ENCODE measurements at regions not wholly inside any gene's neighbourhood (a gene's known extent, or its start where the extent isn't known, plus 50 kb on each side); places are given as distances from the start of the nearest gene placed in this dataset.

GRCh38 chr2:120401275-120402066 is 55.5 kb downstream of the INHBB start:
- DNase-seq (ENCODE audit: extremely low read depth, low read depth) = no peak
- TF ChIP-seq, protein P1, sequence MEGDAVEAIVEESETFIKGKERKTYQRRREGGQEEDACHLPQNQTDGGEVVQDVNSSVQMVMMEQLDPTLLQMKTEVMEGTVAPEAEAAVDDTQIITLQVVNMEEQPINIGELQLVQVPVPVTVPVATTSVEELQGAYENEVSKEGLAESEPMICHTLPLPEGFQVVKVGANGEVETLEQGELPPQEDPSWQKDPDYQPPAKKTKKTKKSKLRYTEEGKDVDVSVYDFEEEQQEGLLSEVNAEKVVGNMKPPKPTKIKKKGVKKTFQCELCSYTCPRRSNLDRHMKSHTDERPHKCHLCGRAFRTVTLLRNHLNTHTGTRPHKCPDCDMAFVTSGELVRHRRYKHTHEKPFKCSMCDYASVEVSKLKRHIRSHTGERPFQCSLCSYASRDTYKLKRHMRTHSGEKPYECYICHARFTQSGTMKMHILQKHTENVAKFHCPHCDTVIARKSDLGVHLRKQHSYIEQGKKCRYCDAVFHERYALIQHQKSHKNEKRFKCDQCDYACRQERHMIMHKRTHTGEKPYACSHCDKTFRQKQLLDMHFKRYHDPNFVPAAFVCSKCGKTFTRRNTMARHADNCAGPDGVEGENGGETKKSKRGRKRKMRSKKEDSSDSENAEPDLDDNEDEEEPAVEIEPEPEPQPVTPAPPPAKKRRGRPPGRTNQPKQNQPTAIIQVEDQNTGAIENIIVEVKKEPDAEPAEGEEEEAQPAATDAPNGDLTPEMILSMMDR (IDR thresholded peaks at IDR 0.05; ENCODE audit: low read depth, low read length) = no peak

DNA sequence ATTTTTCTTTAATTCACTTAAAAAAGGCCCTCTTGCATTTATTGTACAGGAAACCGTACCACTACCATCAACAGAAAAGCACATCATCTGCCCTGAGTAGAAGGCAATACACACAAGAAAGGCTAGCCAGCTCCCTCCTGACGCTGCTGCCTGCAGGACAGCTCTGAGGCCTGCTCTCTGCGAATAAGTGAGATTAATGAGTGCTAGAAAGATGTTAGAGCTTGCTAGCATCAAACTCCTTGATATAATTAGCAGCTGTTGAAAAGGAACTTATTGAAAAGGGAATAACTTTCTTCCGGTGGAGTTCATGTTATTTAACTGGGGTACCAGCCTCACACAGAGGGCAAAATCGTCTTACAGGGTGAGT is 56.1 kb downstream of the INHBB start:
- DNase-seq (ENCODE audit: extremely low read depth, low read depth) = no peak
- TF ChIP-seq, protein P1 (IDR thresholded peaks at IDR 0.05; ENCODE audit: low read depth, low read length) = no peak

DNA sequence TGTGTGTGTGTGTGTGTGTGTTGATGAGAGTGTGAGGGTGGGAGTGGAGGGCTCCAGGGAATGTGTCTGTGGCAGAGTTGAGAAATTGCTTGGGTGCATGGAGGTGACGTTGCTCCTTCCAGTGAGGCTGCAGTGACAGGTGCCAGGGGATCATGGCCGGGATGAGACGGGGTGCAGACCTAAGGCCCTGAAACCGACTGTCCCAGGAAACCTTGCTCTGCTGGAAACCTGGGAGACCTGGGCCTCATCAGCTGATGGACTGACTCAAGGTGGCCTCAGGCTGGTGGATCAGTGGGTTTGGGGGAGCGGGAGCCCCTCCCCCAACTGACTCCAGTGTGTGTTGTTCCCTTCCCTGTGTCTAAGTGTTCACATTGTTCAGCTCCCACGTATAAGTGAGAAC is 56.6 kb downstream of the INHBB start:
- TF ChIP-seq, protein P1 (IDR thresholded peaks at IDR 0.05; ENCODE audit: low read depth, low read length) = no peak

DNA sequence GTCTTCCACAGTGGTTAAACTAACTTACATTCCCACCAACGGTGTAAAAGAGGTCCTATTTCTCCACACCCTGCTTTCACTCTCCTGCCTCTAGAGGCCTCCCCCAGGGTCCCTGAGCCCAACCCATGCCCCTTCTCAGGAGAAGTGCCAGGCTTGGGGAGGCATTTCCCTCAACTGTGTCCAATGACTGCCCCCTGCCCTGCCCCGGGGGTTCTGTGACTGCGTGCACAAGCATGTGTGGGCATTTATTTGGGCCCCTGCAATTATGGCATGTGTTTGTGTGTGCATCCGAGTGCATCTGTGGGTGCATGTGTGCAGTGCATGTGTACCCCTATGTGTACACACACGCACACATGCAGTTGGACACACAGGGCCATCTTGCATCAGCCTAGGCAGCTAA is 57.3 kb downstream of the INHBB start:
- DNase-seq (ENCODE audit: extremely low read depth, low read depth) = no peak
- TF ChIP-seq, protein P1 (IDR thresholded peaks at IDR 0.05; ENCODE audit: low read depth, low read length) = no peak

More for the DNA sequence above, 56.6 kb downstream of the INHBB start:
- DNase-seq (ENCODE audit: extremely low read depth, low read depth) = no peak

DNA sequence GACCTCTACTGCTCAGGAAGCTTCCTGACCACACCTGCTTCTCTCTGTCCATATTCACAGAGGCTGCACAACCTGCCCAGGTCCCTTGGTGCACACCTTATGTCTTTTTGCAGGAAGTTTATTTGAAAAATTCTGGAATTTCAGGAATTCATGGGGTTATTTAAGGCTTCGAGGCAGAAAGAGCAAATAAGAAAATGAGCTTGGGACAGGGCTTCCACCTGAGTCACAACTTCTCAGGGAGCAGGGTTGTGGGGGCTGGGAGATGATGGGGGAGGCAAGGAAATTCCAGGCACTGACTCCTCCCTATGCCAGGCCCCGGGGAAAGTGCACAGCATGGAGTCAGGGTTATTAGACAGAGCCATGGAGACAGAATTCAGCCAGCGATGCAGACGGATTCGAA is 57.7 kb downstream of the INHBB start:
- TF ChIP-seq, protein P1 (IDR thresholded peaks at IDR 0.05; ENCODE audit: low read depth, low read length) = no peak

GRCh38 chr2:120404274-120404673 is 58.3 kb downstream of the INHBB start:
- TF ChIP-seq, protein P1 (IDR thresholded peaks at IDR 0.05; ENCODE audit: low read depth, low read length) = no peak

More for the DNA sequence above, 57.7 kb downstream of the INHBB start:
- DNase-seq (ENCODE audit: extremely low read depth, low read depth) = no peak

GRCh38 chr2:120404941-120405758 is 59.2 kb downstream of the INHBB start:
- DNase-seq (ENCODE audit: extremely low read depth, low read depth) = no peak
- TF ChIP-seq, protein P1 (IDR thresholded peaks at IDR 0.05; ENCODE audit: low read depth, low read length) = no peak

More at GRCh38 chr2:120404274-120404673, 58.3 kb downstream of the INHBB start:
- DNase-seq (ENCODE audit: extremely low read depth, low read depth) = no peak

Measured in AG09319 (cell line).